Liver (tissue), 8 donors: ENCODE measurements at regions not wholly inside any gene's neighbourhood (a gene's known extent, or its start where the extent isn't known, plus 50 kb on each side); places are given as distances from the start of the nearest gene placed in this dataset.

Source experiments
- DNase-seq: peaks from one replicate; pipeline ENCODE4 v3.0.0-alpha.2; 2017; ENCODE audit warnings: low spot score
- H3K27ac ChIP-seq, 2 donors: one replicate each; pipeline ENCODE4 v1.7.0; 2013; ENCODE audit warnings: inconsistent platforms in 2 of 2, low read length in 2 of 2, control low read depth in 1 of 2, low read depth in 1 of 2, mild to moderate bottlenecking in 1 of 2
- H3K27me3 ChIP-seq, 4 donors: one replicate each; pipeline versions ENCODE4 v1.6.1 to v1.7.0; 2013; ENCODE audit warnings: low read length in 3 of 4, inconsistent platforms in 1 of 4, mild to moderate bottlenecking in 1 of 4, moderate library complexity in 1 of 4; ENCODE audit not compliant: control insufficient read depth in 4 of 4, insufficient read depth in 4 of 4
- H3K36me3 ChIP-seq, 4 donors: one replicate each; pipeline versions ENCODE4 v1.6.1 to v1.7.0; 2013; ENCODE audit warnings: low read length in 3 of 4, mild to moderate bottlenecking in 3 of 4, low read depth in 1 of 4, moderate library complexity in 1 of 4; ENCODE audit not compliant: control insufficient read depth in 4 of 4, insufficient read depth in 3 of 4
- H3K4me1 ChIP-seq, 4 donors: one replicate each; pipeline versions ENCODE4 v1.6.1 to v1.7.0; 2013; ENCODE audit warnings: low read length in 3 of 4, mild to moderate bottlenecking in 3 of 4, moderate library complexity in 1 of 4; ENCODE audit not compliant: control insufficient read depth in 4 of 4, insufficient read depth in 4 of 4
- H3K4me3 ChIP-seq, 3 donors: one replicate each; pipeline versions ENCODE4 v1.6.1 to v1.7.0; 2013; ENCODE audit warnings: low read length in 3 of 3, control low read depth in 1 of 3, low read depth in 1 of 3, mild to moderate bottlenecking in 1 of 3
- H3K9ac ChIP-seq, 2 donors: one replicate each; pipeline ENCODE4 v1.7.0; 2013; ENCODE audit warnings: low read length in 2 of 2, mild to moderate bottlenecking in 2 of 2, moderate library complexity in 2 of 2, control low read depth in 1 of 2, low read depth in 1 of 2
- H3K9me3 ChIP-seq, 4 donors: one replicate each; pipeline versions ENCODE4 v1.6.1 to v1.7.0; 2013; ENCODE audit warnings: low read length in 3 of 4; ENCODE audit not compliant: control insufficient read depth in 4 of 4
- EGR1 ChIP-seq, 2 donors: IDR thresholded peaks; 2 replicates each; pipeline ENCODE4 v1.6.1; 2016 to 2018; ENCODE audit warnings: antibody characterized with exemption in 2 of 2, low read depth in 2 of 2
- FOXA2 ChIP-seq: IDR thresholded peaks from 2 replicates; pipeline ENCODE4 v1.6.1; 2016; ENCODE audit warnings: antibody characterized with exemption
- GABPA ChIP-seq, 2 donors: IDR thresholded peaks in 1 of 2; conservative IDR thresholded peaks in 1 of 2; 2 replicates each; pipeline ENCODE4 v1.6.1; 2016; ENCODE audit warnings: antibody characterized with exemption in 2 of 2, mild to moderate bottlenecking in 1 of 2, moderate library complexity in 1 of 2
- HNF4A ChIP-seq, 2 donors: conservative IDR thresholded peaks; 2 replicates each; pipeline ENCODE4 v1.6.1; 2016; ENCODE audit warnings: antibody characterized with exemption in 2 of 2, mild to moderate bottlenecking in 2 of 2
- HNF4G ChIP-seq: IDR thresholded peaks from 2 replicates; pipeline ENCODE4 v1.6.1; 2016; ENCODE audit warnings: antibody characterized with exemption
- NR2F2 ChIP-seq: IDR thresholded peaks from 2 replicates; pipeline ENCODE4 v1.6.1; 2016; ENCODE audit warnings: antibody characterized with exemption
- RAD21 ChIP-seq, 2 donors: IDR thresholded peaks; 2 replicates each; pipeline ENCODE4 v1.6.1; 2016; ENCODE audit warnings: antibody characterized with exemption in 2 of 2, mild to moderate bottlenecking in 2 of 2
- RXRA ChIP-seq, 2 donors: IDR thresholded peaks; 2 replicates each; pipeline ENCODE4 v1.6.1; 2017 to 2018; ENCODE audit warnings: antibody characterized with exemption in 2 of 2, mild to moderate bottlenecking in 1 of 2
- YY1 ChIP-seq: IDR thresholded peaks from 2 replicates; pipeline ENCODE4 v1.6.1; 2016; ENCODE audit warnings: antibody characterized with exemption, mild to moderate bottlenecking
- WGBS: extraction: QIAGEN DNeasy Blood & Tissue Kit; methylation state at CpG from one replicate; pipeline ENCODE4 v1.1.7; 2013; 5-methylcytosine and 5-hydroxymethylcytosine counted together
- TF ChIP-seq, protein P1 (sequence below): IDR thresholded peaks from 2 replicates; pipeline ENCODE4 v1.6.1; 2016; ENCODE audit warnings: antibody characterized with exemption
- TF ChIP-seq, protein P2 (sequence below): IDR thresholded peaks from 2 replicates; pipeline ENCODE4 v1.6.1; 2016; ENCODE audit warnings: antibody characterized with exemption, mild to moderate bottlenecking
- TF ChIP-seq, protein P3 (sequence below): fragments of 150-350 bp; IDR thresholded peaks from 2 replicates; pipeline ENCODE4 v1.5.1; 2017; ENCODE audit warnings: improper control_type of control experiment, low read depth, low read length; ENCODE audit not compliant: missing input control
- donor health status: healthy.
- donor health status: healthy.
- donor health status: healthy.
- donor health status: healthy.
- donor health status: healthy.

DNA sequence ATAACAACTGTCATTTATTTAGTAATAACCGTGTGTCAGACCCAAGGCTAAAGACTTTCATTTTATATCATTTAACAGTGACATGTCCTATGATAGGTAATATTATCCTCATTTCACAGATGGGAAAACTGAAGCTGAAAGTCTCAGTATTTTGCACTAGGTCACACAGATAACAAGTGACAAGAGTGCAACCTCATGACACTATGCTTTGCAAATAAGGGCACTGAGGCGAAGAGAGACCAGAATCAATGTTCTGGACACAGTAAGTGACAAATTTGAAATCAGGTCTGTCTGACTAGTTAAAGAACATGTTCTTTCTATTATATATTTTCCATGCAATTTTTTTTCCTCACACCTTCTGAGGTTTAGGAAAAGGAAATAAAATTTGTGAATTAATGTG, 585.7 kb downstream of the LRRC70 start:
- H3K4me3 ChIP-seq = no peak overlapping the region
- H3K27ac ChIP-seq = peak overlapping the region; percentile 61 to 84
- no peaks in the 10 kb centered on the region for H3K36me3 ChIP-seq
- WGBS = 53% methylated on average over 2 of the region's 2 CpGs
- no peak overlapping the region for H3K9ac ChIP-seq
- DNase-seq = no peak
- H3K27me3 ChIP-seq = no peaks in the 10 kb centered on the region
- H3K4me1 ChIP-seq = peaks cover 6 to 30% (median 15%) of the 10 kb centered on the region in 4 donors
- no peaks in the 10 kb centered on the region for H3K9me3 ChIP-seq
- TF ChIP-seq HNF4A (conservative IDR thresholded peaks at IDR 0.05) = peak in 1 of 2 donors; percentile 43
- no peak for TF ChIP-seq RXRA (IDR thresholded peaks at IDR 0.05)
- no peak for TF ChIP-seq FOXA2
- TF ChIP-seq NR2F2 = no peak
- TF ChIP-seq, protein P1, sequence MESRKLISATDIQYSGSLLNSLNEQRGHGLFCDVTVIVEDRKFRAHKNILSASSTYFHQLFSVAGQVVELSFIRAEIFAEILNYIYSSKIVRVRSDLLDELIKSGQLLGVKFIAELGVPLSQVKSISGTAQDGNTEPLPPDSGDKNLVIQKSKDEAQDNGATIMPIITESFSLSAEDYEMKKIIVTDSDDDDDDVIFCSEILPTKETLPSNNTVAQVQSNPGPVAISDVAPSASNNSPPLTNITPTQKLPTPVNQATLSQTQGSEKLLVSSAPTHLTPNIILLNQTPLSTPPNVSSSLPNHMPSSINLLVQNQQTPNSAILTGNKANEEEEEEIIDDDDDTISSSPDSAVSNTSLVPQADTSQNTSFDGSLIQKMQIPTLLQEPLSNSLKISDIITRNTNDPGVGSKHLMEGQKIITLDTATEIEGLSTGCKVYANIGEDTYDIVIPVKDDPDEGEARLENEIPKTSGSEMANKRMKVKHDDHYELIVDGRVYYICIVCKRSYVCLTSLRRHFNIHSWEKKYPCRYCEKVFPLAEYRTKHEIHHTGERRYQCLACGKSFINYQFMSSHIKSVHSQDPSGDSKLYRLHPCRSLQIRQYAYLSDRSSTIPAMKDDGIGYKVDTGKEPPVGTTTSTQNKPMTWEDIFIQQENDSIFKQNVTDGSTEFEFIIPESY = no peak
- TF ChIP-seq, protein P2, sequence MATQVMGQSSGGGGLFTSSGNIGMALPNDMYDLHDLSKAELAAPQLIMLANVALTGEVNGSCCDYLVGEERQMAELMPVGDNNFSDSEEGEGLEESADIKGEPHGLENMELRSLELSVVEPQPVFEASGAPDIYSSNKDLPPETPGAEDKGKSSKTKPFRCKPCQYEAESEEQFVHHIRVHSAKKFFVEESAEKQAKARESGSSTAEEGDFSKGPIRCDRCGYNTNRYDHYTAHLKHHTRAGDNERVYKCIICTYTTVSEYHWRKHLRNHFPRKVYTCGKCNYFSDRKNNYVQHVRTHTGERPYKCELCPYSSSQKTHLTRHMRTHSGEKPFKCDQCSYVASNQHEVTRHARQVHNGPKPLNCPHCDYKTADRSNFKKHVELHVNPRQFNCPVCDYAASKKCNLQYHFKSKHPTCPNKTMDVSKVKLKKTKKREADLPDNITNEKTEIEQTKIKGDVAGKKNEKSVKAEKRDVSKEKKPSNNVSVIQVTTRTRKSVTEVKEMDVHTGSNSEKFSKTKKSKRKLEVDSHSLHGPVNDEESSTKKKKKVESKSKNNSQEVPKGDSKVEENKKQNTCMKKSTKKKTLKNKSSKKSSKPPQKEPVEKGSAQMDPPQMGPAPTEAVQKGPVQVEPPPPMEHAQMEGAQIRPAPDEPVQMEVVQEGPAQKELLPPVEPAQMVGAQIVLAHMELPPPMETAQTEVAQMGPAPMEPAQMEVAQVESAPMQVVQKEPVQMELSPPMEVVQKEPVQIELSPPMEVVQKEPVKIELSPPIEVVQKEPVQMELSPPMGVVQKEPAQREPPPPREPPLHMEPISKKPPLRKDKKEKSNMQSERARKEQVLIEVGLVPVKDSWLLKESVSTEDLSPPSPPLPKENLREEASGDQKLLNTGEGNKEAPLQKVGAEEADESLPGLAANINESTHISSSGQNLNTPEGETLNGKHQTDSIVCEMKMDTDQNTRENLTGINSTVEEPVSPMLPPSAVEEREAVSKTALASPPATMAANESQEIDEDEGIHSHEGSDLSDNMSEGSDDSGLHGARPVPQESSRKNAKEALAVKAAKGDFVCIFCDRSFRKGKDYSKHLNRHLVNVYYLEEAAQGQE = no peak
- no peak for TF ChIP-seq GABPA (IDR thresholded peaks at IDR 0.05 in 1 of 2, conservative IDR thresholded peaks at IDR 0.05 in 1 of 2)

DNA sequence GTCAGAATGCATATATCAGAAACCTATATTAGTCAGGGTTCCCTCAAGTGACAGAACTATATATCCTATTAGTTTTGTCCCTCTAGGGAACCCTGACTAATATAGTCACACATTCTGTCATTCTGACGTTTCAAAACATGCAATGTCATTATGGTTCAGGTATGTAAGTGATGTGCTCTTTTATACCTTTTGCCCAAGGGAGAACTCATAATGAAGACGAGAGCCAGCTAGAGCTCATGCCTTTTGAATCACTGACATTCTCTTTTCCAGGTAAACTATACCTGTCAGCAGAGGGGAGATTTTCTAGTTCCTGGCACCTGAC, 576.7 kb downstream of the LRRC70 start:
- Histone ChIP-seq H3K4me1 (peaks cover 0 to 10% (median 6%) of the 10 kb centered on the region in 4 donors), H3K9me3 (no peaks in the 10 kb centered on the region), H3K27ac (no peak overlapping the region), H3K27me3 (no peaks in the 10 kb centered on the region), H3K9ac (no peak overlapping the region), H3K36me3 (no peaks in the 10 kb centered on the region), H3K4me3 (no peak overlapping the region)
- 70% methylated on average over 2 of the region's 2 CpGs for WGBS
- DNase-seq = no peak
- TF ChIP-seq RAD21 (IDR thresholded peaks at IDR 0.05) (no peak), GABPA (IDR thresholded peaks at IDR 0.05 in 1 of 2, conservative IDR thresholded peaks at IDR 0.05 in 1 of 2) (no peak), HNF4G (no peak), NR2F2 (no peak), EGR1 (IDR thresholded peaks at IDR 0.05; ENCODE audit: low read depth in 2 of 2) (no peak), YY1 (no peak), HNF4A (conservative IDR thresholded peaks at IDR 0.05) (no peak)
- TF ChIP-seq, protein P3, sequence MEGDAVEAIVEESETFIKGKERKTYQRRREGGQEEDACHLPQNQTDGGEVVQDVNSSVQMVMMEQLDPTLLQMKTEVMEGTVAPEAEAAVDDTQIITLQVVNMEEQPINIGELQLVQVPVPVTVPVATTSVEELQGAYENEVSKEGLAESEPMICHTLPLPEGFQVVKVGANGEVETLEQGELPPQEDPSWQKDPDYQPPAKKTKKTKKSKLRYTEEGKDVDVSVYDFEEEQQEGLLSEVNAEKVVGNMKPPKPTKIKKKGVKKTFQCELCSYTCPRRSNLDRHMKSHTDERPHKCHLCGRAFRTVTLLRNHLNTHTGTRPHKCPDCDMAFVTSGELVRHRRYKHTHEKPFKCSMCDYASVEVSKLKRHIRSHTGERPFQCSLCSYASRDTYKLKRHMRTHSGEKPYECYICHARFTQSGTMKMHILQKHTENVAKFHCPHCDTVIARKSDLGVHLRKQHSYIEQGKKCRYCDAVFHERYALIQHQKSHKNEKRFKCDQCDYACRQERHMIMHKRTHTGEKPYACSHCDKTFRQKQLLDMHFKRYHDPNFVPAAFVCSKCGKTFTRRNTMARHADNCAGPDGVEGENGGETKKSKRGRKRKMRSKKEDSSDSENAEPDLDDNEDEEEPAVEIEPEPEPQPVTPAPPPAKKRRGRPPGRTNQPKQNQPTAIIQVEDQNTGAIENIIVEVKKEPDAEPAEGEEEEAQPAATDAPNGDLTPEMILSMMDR = no peak
- TF ChIP-seq, protein P2 = no peak
